Uterus (tissue), 3 donors: ENCODE measurements at regions not wholly inside any gene's neighbourhood (a gene's known extent, or its start where the extent isn't known, plus 50 kb on each side); places are given as distances from the start of the nearest gene placed in this dataset.

Source experiments
- DNase-seq, 2 donors: peaks; one replicate each; pipeline ENCODE4 v3.0.0-alpha.2; 2019 to 2020
- H3K27ac ChIP-seq, 2 donors: fragments of 200-600 bp; sonication (generic); 1 replicate in 1 of 2; 2 replicates in 1 of 2; pipeline ENCODE4 v1.5.1; 2016 to 2018
- H3K27me3 ChIP-seq, 2 donors: fragments of 200-600 bp; sonication (generic); one replicate each; pipeline ENCODE4 v1.5.1; 2018 to 2019; ENCODE audit warnings: control low read depth in 1 of 2
- H3K36me3 ChIP-seq, 2 donors: fragments of 200-600 bp; sonication (generic); one replicate each; pipeline ENCODE4 v1.5.1; 2019; ENCODE audit warnings: control low read depth in 1 of 2
- H3K4me1 ChIP-seq, 2 donors: fragments of 200-600 bp; sonication (generic); one replicate each; pipeline ENCODE4 v1.5.1; 2018 to 2019; ENCODE audit warnings: control low read depth in 1 of 2
- H3K4me3 ChIP-seq, 2 donors: fragments of 200-600 bp; sonication (generic); 1 replicate in 1 of 2; 2 replicates in 1 of 2; pipeline ENCODE4 v1.5.1; 2018 to 2019; ENCODE audit warnings: mild to moderate bottlenecking in 1 of 2
- H3K9me3 ChIP-seq, 2 donors: fragments of 200-600 bp; sonication (generic); one replicate each; pipeline ENCODE4 v1.5.1; 2019; ENCODE audit warnings: control low read depth in 1 of 2
- POLR2A ChIP-seq, 2 donors: fragments of 450-650 bp; IDR thresholded peaks; one replicate each; pipeline ENCODE4 v1.6.1; 2016; ENCODE audit warnings: antibody characterized with exemption in 2 of 2, mild to moderate bottlenecking in 1 of 2, moderate library complexity in 1 of 2
- intact Hi-C: fragments of 100-400 bp; cut with DNase I; formaldehyde crosslinking; loops from one replicate; pipeline ENCODE4 v1.15.1; 2023; ENCODE audit warnings: low total_unique reads
- TF ChIP-seq, protein P1 (sequence below), 4 experiments: fragments of 200-600 bp in 2 of 4; fragments of 450-650 bp in 2 of 4; sonication (generic) in 2 of 4; IDR thresholded peaks; one replicate each; pipeline ENCODE4 v1.5.1; 2016 to 2019; ENCODE audit warnings: antibody characterized with exemption in 4 of 4, mild to moderate bottlenecking in 2 of 4, moderate library complexity in 1 of 4
- donor health status: DM: yes; HTN: yes; CAD: no.

DNA sequence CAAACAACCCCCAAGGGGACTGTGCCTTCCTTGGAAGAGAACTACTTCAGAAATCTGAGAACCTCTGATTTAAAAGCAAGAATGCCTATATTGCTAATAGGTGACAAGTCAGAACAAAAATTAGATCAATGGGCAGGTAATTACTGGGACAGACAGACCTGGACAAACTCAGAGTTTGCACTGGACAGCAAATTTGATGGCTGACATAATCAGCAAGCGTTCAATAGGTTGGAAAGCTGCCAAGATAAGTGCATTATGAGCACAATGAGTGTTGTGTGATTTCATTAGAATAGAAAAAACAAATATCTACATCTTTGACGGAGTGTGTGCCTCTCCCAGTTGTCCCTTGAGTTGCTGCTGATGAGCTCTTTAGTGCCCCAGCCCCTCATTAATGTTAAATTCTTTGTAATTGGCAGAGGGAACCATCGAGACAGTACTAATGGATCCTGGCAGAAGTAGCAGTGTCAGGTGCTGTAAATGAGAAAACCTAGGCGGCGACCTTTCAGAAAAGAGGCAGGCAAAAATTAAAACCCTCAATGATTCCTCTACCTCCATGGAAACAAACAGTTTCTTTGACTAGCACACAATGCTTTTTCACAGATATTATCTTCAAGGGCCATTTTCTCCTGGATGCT is 116.5 kb upstream of the COL21A1 start:
- no peak for DNase-seq
- intact Hi-C loops, result no loop called here
- H3K27ac ChIP-seq, result peak overlapping the region; percentile 93 to 96
- H3K4me1 ChIP-seq, result peaks cover 0 to 7% of the 10 kb centered on the region in 2 donors
- H3K36me3 ChIP-seq, result no peaks in the 10 kb centered on the region
- H3K27me3 ChIP-seq, result no peaks in the 10 kb centered on the region
- TF ChIP-seq, protein P1, sequence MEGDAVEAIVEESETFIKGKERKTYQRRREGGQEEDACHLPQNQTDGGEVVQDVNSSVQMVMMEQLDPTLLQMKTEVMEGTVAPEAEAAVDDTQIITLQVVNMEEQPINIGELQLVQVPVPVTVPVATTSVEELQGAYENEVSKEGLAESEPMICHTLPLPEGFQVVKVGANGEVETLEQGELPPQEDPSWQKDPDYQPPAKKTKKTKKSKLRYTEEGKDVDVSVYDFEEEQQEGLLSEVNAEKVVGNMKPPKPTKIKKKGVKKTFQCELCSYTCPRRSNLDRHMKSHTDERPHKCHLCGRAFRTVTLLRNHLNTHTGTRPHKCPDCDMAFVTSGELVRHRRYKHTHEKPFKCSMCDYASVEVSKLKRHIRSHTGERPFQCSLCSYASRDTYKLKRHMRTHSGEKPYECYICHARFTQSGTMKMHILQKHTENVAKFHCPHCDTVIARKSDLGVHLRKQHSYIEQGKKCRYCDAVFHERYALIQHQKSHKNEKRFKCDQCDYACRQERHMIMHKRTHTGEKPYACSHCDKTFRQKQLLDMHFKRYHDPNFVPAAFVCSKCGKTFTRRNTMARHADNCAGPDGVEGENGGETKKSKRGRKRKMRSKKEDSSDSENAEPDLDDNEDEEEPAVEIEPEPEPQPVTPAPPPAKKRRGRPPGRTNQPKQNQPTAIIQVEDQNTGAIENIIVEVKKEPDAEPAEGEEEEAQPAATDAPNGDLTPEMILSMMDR (IDR thresholded peaks at IDR 0.05), result no peak
- TF ChIP-seq POLR2A (IDR thresholded peaks at IDR 0.05), result no peak
- no peaks in the 10 kb centered on the region for H3K9me3 ChIP-seq
- no peak overlapping the region for H3K4me3 ChIP-seq

DNA sequence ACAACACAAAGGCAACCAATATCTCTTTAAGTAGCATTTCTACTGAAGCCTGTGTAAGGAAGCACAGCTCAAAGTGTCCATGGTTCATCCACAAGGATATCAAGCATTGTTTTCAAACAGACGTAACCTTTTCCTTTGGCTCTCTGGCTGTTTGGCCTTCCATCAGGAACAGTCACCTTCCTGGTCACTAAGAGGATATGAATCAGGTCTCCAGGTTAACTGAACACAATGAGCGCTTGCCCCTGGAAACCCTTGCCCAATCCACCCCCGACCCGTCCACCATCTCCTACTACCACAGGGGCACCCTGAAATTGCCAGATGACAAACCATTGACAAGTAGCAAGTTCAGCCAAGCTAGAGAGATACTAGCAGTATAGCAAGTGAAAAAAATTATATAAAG is 114.4 kb upstream of the COL21A1 start:
- no peaks in the 10 kb centered on the region for H3K27me3 ChIP-seq
- H3K36me3 ChIP-seq, result no peaks in the 10 kb centered on the region
- peaks cover 0 to 7% of the 10 kb centered on the region in 2 donors for H3K4me1 ChIP-seq
- intact Hi-C loops, result no loop called here
- TF ChIP-seq, protein P1 (IDR thresholded peaks at IDR 0.05), result no peak
- no peak for TF ChIP-seq POLR2A (IDR thresholded peaks at IDR 0.05)
- DNase-seq, result peak in 1 of 2 donors; percentile 54
- H3K4me3 ChIP-seq, result no peak overlapping the region
- H3K27ac ChIP-seq, result peak overlapping the region; percentile 19 to 28
- no peaks in the 10 kb centered on the region for H3K9me3 ChIP-seq

- peak; percentile 64 to 85 for DNase-seq
- Histone ChIP-seq H3K36me3 (no peaks in the 10 kb centered on the region), H3K4me1 (no peaks in the 10 kb centered on the region), H3K9me3 (no peaks in the 10 kb centered on the region), H3K4me3 (no peak overlapping the region), H3K27me3 (no peaks in the 10 kb centered on the region), H3K27ac (peak overlapping the region; percentile 11 to 62)
- intact Hi-C loops, result loop anchor here (10.0 kb wide), 1 partner anchor 235 kb away; no protein-coding TSS in a partner anchor
- TF ChIP-seq, protein P1 (IDR thresholded peaks at IDR 0.05), result peak; percentile 76 to 94 (median 87)
- TF ChIP-seq POLR2A (IDR thresholded peaks at IDR 0.05), result no peak
These were observed 112.0 kb upstream of the COL21A1 start for GRCh38 chr6:56359201-56359899.

- Histone ChIP-seq H3K4me3 (no peak overlapping the region), H3K9me3 (no peaks in the 10 kb centered on the region), H3K36me3 (no peaks in the 10 kb centered on the region), H3K27ac (no peak overlapping the region), H3K4me1 (no peaks in the 10 kb centered on the region), H3K27me3 (no peaks in the 10 kb centered on the region)
- intact Hi-C loops, result loop anchor here (10.0 kb wide), 1 partner anchor 237 kb away; no protein-coding TSS in a partner anchor
- DNase-seq, result no peak
- TF ChIP-seq POLR2A (IDR thresholded peaks at IDR 0.05), result no peak
- TF ChIP-seq, protein P1 (IDR thresholded peaks at IDR 0.05), result no peak
These were observed 110.4 kb upstream of the COL21A1 start for GRCh38 chr6:56357616-56358373.
